ENCODE measurements at regions not wholly inside any gene's neighbourhood (a gene's known extent, or its start where the extent isn't known, plus 50 kb on each side); places are given as distances from the start of the nearest gene placed in this dataset.

DNA sequence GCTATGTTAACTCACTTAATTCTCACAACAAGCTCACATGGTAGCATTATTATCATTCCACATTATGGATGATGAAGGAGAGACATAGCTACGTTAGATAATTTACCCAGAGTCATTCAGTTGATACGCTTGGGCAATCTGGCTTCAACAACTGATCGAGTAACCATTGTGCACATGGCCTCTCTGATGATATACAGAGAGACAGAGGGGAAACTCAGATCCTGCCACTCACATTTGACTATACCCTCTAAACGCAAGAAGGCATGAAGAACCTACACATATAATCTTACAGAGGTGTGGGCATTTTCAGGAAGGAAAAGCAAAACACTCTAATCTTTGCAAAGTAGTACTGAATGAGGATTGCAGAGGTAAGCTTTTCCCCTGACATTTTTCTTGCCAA is 360.1 kb downstream of the BARHL2 start:
- no peak overlapping the region for H3K9ac ChIP-seq (ENCODE audit: extremely low read depth, insufficient read length, low read length)
- H2BK15ac ChIP-seq (ENCODE audit: low read depth, low read length): no peak overlapping the region
- H2BK12ac ChIP-seq (ENCODE audit: insufficient read length, low read depth, low read length): no peak overlapping the region
- H4K91ac ChIP-seq (ENCODE audit: insufficient read length, low read depth, low read length): no peak overlapping the region
- H4K5ac ChIP-seq (ENCODE audit: insufficient read length, low read depth, low read length): no peak overlapping the region
- no peaks in the 10 kb centered on the region for H3K79me2 ChIP-seq (ENCODE audit: insufficient read depth, low read length)
- TF ChIP-seq, protein P1, sequence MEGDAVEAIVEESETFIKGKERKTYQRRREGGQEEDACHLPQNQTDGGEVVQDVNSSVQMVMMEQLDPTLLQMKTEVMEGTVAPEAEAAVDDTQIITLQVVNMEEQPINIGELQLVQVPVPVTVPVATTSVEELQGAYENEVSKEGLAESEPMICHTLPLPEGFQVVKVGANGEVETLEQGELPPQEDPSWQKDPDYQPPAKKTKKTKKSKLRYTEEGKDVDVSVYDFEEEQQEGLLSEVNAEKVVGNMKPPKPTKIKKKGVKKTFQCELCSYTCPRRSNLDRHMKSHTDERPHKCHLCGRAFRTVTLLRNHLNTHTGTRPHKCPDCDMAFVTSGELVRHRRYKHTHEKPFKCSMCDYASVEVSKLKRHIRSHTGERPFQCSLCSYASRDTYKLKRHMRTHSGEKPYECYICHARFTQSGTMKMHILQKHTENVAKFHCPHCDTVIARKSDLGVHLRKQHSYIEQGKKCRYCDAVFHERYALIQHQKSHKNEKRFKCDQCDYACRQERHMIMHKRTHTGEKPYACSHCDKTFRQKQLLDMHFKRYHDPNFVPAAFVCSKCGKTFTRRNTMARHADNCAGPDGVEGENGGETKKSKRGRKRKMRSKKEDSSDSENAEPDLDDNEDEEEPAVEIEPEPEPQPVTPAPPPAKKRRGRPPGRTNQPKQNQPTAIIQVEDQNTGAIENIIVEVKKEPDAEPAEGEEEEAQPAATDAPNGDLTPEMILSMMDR (conservative IDR thresholded peaks at IDR 0.05): no peak
- H3T11ph ChIP-seq (ENCODE audit: low read length): no peak overlapping the region
- H4K8ac ChIP-seq (replicated peaks; ENCODE audit: insufficient read length, low read depth, low read length): no peak overlapping the region
- no CpG with 5 or more reads among the region's 4 CpGs for WGBS (ENCODE audit: extremely low coverage, insufficient read length, low lambda C conversion rate)
- no peak overlapping the region for H2BK120ac ChIP-seq (ENCODE audit: low read depth, low read length, poor library complexity, severe bottlenecking)
- no peak overlapping the region for H3K23ac ChIP-seq (ENCODE audit: insufficient read length, low read depth, low read length)
- no peak overlapping the region for H3K14ac ChIP-seq (ENCODE audit: insufficient read depth, low read length)
- H2AFZ ChIP-seq (ENCODE audit: low read length): no peak overlapping the region
- peaks cover 2% of the 10 kb centered on the region for H3K27me3 Mint-ChIP-seq (ENCODE audit: low read depth)
- no peak overlapping the region for H2BK5ac ChIP-seq (ENCODE audit: insufficient read length, low read length)
- no peak overlapping the region for H3K4me3 Mint-ChIP-seq
- H3K79me1 ChIP-seq (ENCODE audit: insufficient read depth, low read depth, low read length, poor library complexity, severe bottlenecking): no peaks in the 10 kb centered on the region
- DNase-seq: no peak
- no peaks in the 10 kb centered on the region for H3K9me3 Mint-ChIP-seq
- no peak overlapping the region for H3K4me2 ChIP-seq (ENCODE audit: insufficient read depth, insufficient read length, low read length)
- no peak overlapping the region for H3K56ac ChIP-seq (ENCODE audit: insufficient read length, low read depth, low read length)
- no peaks in the 10 kb centered on the region for H3K23me2 ChIP-seq (ENCODE audit: insufficient read length, low read depth, low read length, poor library complexity, severe bottlenecking)
- no peaks in the 10 kb centered on the region for H3K9me3 ChIP-seq (ENCODE audit: control insufficient read depth, low read depth, low read length)
- no peak overlapping the region for H3K27ac Mint-ChIP-seq
- H3K27me3 ChIP-seq (ENCODE audit: insufficient read depth, low read length): no peaks in the 10 kb centered on the region
- H3K18ac ChIP-seq (ENCODE audit: insufficient read length, low read depth, low read length): no peak overlapping the region
- H3K4ac ChIP-seq (ENCODE audit: low read depth, low read length): no peak overlapping the region
- H3K4me1 ChIP-seq (ENCODE audit: insufficient read depth, low read length): no peaks in the 10 kb centered on the region
- no peaks in the 10 kb centered on the region for H3K36me3 Mint-ChIP-seq (ENCODE audit: insufficient read depth in 1 of 3, low read depth in 3 of 3)
- no peak overlapping the region for H2AK5ac ChIP-seq (ENCODE audit: insufficient read length, low read length)
- peaks cover 3 to 8% of the 10 kb centered on the region in 2 experiments for H3K4me1 Mint-ChIP-seq
- no peak overlapping the region for H2BK20ac ChIP-seq (ENCODE audit: low read depth, low read length, poor library complexity, severe bottlenecking)
- H3K27ac ChIP-seq (ENCODE audit: insufficient read length, low read depth, low read length): no peak overlapping the region
- no peaks in the 10 kb centered on the region for H4K20me1 ChIP-seq (ENCODE audit: control insufficient read depth, insufficient read depth, insufficient read length)
